ENCODE measurements at regions not wholly inside any gene's neighbourhood (a gene's known extent, or its start where the extent isn't known, plus 50 kb on each side); places are given as distances from the start of the nearest gene placed in this dataset.

DNA sequence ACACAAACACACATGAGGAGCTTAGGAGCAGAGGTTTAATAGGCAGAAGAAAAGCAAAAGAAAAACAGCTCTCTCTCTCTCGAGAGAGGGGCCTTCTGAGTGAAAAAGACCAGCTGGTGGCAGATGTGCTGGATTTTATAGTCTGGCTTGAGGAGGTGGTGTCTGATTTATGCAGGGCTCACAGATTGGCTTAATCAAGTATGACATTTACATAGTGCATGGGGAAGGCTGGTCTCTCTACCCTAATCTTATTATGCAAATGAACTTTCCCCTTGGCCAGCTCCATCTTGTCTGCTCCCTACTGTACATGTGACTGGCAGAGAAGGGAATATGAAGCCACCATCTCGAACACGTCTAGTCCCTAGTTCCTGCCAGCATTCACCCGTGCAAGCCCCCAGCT is 219.5 kb upstream of the ZNF804B start:
- TF ChIP-seq, protein P1, sequence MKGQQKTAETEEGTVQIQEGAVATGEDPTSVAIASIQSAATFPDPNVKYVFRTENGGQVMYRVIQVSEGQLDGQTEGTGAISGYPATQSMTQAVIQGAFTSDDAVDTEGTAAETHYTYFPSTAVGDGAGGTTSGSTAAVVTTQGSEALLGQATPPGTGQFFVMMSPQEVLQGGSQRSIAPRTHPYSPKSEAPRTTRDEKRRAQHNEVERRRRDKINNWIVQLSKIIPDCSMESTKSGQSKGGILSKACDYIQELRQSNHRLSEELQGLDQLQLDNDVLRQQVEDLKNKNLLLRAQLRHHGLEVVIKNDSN (IDR thresholded peaks at IDR 0.05), result no peak
- TF ChIP-seq NFIC (IDR thresholded peaks at IDR 0.05) (no peak), TAF1 (IDR thresholded peaks at IDR 0.05; ENCODE audit: low read depth) (no peak), YY1 (IDR thresholded peaks at IDR 0.05; ENCODE audit: low read depth) (no peak), CEBPB (IDR thresholded peaks at IDR 0.05) (no peak), EP300 (IDR thresholded peaks at IDR 0.05; ENCODE audit: borderline replicate concordance) (no peak), ZBTB7A (IDR thresholded peaks at IDR 0.05; ENCODE audit: low read depth) (no peak), TCF12 (IDR thresholded peaks at IDR 0.05; ENCODE audit: low read depth) (no peak), CREB1 (IDR thresholded peaks at IDR 0.05; ENCODE audit: low read depth) (no peak), TEAD4 (IDR thresholded peaks at IDR 0.05) (no peak), RAD21 (IDR thresholded peaks at IDR 0.05; ENCODE audit: low read depth) (no peak)
- TF ChIP-seq, protein P2, sequence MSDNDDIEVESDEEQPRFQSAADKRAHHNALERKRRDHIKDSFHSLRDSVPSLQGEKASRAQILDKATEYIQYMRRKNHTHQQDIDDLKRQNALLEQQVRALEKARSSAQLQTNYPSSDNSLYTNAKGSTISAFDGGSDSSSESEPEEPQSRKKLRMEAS (IDR thresholded peaks at IDR 0.05), result no peak
- TF ChIP-seq, protein P3, sequence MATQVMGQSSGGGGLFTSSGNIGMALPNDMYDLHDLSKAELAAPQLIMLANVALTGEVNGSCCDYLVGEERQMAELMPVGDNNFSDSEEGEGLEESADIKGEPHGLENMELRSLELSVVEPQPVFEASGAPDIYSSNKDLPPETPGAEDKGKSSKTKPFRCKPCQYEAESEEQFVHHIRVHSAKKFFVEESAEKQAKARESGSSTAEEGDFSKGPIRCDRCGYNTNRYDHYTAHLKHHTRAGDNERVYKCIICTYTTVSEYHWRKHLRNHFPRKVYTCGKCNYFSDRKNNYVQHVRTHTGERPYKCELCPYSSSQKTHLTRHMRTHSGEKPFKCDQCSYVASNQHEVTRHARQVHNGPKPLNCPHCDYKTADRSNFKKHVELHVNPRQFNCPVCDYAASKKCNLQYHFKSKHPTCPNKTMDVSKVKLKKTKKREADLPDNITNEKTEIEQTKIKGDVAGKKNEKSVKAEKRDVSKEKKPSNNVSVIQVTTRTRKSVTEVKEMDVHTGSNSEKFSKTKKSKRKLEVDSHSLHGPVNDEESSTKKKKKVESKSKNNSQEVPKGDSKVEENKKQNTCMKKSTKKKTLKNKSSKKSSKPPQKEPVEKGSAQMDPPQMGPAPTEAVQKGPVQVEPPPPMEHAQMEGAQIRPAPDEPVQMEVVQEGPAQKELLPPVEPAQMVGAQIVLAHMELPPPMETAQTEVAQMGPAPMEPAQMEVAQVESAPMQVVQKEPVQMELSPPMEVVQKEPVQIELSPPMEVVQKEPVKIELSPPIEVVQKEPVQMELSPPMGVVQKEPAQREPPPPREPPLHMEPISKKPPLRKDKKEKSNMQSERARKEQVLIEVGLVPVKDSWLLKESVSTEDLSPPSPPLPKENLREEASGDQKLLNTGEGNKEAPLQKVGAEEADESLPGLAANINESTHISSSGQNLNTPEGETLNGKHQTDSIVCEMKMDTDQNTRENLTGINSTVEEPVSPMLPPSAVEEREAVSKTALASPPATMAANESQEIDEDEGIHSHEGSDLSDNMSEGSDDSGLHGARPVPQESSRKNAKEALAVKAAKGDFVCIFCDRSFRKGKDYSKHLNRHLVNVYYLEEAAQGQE (IDR thresholded peaks at IDR 0.05; ENCODE audit: low read depth), result no peak

DNA sequence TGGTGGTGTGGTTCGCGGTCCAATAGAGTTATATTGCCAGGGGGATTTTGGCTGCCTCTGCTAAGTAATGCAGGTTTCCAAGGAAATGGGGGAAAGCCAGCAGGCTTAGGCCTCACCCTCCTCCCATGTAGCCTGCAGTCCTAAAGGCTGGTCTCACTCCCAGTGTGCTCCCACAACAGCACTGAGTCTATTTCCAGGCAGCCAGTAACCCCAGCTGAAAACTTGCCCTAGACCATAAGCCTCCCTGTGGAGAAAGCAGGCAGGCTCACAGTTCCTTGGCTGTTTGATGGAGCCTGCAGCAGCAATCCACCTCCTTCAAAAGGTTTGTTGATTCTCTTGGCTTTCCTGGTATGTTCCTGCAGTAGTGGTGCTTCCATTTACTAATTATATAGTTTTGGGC is 220.0 kb upstream of the ZNF804B start:
- no peak for TF ChIP-seq TAF1 (IDR thresholded peaks at IDR 0.05; ENCODE audit: low read depth)
- no peak for TF ChIP-seq EGR1 (IDR thresholded peaks at IDR 0.05)
- TF ChIP-seq CREB1 (IDR thresholded peaks at IDR 0.05; ENCODE audit: low read depth), result no peak
- no peak for TF ChIP-seq NFIC (IDR thresholded peaks at IDR 0.05)
- TF ChIP-seq CEBPB (IDR thresholded peaks at IDR 0.05), result no peak
- no peak for TF ChIP-seq EP300 (IDR thresholded peaks at IDR 0.05; ENCODE audit: borderline replicate concordance)
- TF ChIP-seq, protein P2 (IDR thresholded peaks at IDR 0.05), result no peak
- TF ChIP-seq RAD21 (IDR thresholded peaks at IDR 0.05; ENCODE audit: low read depth), result no peak
- TF ChIP-seq ZBTB7A (IDR thresholded peaks at IDR 0.05; ENCODE audit: low read depth), result no peak
- TF ChIP-seq YY1 (IDR thresholded peaks at IDR 0.05; ENCODE audit: low read depth), result no peak
- TF ChIP-seq TCF12 (IDR thresholded peaks at IDR 0.05; ENCODE audit: low read depth), result no peak
- TF ChIP-seq, protein P3 (IDR thresholded peaks at IDR 0.05; ENCODE audit: low read depth), result no peak

DNA sequence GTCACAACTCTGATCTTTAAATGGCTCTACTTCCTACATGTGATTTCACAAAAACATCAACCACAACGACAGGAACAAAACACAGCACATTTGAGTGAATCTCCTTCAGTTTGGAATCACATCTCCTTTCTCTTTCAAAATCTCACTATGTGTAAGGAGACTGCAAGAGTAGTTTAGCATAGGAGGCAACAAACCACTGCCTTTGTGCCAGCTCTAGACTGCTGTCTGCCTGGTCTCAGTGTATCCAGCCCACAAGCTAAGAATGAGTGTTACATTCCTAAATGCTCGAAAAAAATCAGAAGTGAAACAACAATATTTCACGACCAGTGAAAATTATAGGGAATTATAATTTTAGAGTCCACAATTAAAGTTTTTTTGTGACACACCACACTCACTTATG is 217.0 kb upstream of the STEAP4 start:
- TF ChIP-seq, protein P3 (IDR thresholded peaks at IDR 0.05; ENCODE audit: low read depth), result no peak
- TF ChIP-seq FOXM1 (IDR thresholded peaks at IDR 0.05; ENCODE audit: borderline replicate concordance, low read depth), result no peak

DNA sequence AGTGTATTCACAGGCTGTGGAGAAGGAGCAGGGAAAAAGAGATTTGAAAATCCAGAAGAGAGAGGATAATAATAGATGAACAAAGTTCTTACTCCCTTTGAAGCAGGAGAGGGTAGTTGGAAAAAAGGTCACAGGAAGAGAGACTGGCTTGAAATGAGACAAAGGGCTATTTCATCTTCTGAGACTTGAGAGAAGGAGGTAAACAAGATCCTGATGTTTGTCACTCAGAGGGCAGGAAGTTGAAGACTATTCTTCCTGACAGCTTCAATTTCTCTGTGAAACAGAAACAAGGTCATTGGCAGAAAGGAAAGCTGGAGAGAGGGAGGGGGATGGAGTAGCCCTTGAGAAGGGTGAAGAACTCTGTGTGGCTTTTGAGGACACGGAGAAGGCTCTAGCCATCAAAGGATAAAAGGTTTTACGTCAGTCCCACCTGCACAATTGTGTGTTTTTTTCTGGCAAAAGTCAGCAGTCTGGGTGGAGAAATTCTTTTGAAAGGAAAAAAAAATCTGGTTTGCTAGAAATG is 216.1 kb upstream of the STEAP4 start:
- no peak for TF ChIP-seq TEAD4 (IDR thresholded peaks at IDR 0.05)
- TF ChIP-seq TAF1 (IDR thresholded peaks at IDR 0.05; ENCODE audit: low read depth), result no peak
- TF ChIP-seq, protein P1 (IDR thresholded peaks at IDR 0.05), result no peak
- TF ChIP-seq EP300 (IDR thresholded peaks at IDR 0.05; ENCODE audit: borderline replicate concordance), result no peak
- TF ChIP-seq ZBTB7A (IDR thresholded peaks at IDR 0.05; ENCODE audit: low read depth), result no peak
- TF ChIP-seq FOXM1 (IDR thresholded peaks at IDR 0.05; ENCODE audit: borderline replicate concordance, low read depth), result no peak
- no peak for TF ChIP-seq RAD21 (IDR thresholded peaks at IDR 0.05; ENCODE audit: low read depth)
- TF ChIP-seq NFIC (IDR thresholded peaks at IDR 0.05), result no peak
- no peak for TF ChIP-seq CEBPB (IDR thresholded peaks at IDR 0.05)
- TF ChIP-seq, protein P3 (IDR thresholded peaks at IDR 0.05; ENCODE audit: low read depth), result no peak
